ENCODE measurements at regions not wholly inside any gene's neighbourhood (a gene's known extent, or its start where the extent isn't known, plus 50 kb on each side); places are given as distances from the start of the nearest gene placed in this dataset.

DNA sequence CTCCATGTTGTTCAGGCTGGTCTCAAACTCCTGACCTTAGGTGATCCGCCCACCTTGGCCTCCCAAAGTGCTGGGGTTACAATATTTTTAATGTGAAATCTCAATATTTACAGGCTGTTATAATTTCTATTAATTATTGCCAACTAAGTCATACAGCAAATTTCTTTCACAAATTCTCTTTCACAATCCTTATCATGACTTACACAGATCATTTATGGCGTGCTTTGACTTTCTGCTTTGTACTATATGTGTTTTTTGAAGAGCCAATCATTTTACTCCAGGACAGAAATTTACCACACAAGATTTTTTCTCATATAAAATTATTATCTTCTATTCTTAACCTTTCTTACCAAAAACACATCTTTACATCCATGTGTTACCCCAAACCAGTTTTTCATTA, 1729.9 kb downstream of the NCAM2 start:
- no peak for TF ChIP-seq L3MBTL2 (conservative IDR thresholded peaks at IDR 0.05)
- no peak for TF ChIP-seq ELF4 (IDR thresholded peaks at IDR 0.05)
- no peak for TF ChIP-seq BHLHE40 (IDR thresholded peaks at IDR 0.05; ENCODE audit: borderline replicate concordance)
- no peak for TF ChIP-seq SUZ12 (IDR thresholded peaks at IDR 0.05)
- TF ChIP-seq NFRKB (IDR thresholded peaks at IDR 0.05) = no peak
- TF ChIP-seq SP1 (IDR thresholded peaks at IDR 0.05) = no peak
- no peak for TF ChIP-seq FOXA1 (IDR thresholded peaks at IDR 0.05)
- TF ChIP-seq ZNF384 (IDR thresholded peaks at IDR 0.05) = no peak
- TF ChIP-seq ARNT (IDR thresholded peaks at IDR 0.05) = no peak
- TF ChIP-seq LEF1 (IDR thresholded peaks at IDR 0.05; ENCODE audit: borderline replicate concordance) = no peak
- no peak for TF ChIP-seq HDGF (IDR thresholded peaks at IDR 0.05; ENCODE audit: borderline replicate concordance)
- TF ChIP-seq TARDBP (IDR thresholded peaks at IDR 0.05) = no peak
- TF ChIP-seq, protein P1, sequence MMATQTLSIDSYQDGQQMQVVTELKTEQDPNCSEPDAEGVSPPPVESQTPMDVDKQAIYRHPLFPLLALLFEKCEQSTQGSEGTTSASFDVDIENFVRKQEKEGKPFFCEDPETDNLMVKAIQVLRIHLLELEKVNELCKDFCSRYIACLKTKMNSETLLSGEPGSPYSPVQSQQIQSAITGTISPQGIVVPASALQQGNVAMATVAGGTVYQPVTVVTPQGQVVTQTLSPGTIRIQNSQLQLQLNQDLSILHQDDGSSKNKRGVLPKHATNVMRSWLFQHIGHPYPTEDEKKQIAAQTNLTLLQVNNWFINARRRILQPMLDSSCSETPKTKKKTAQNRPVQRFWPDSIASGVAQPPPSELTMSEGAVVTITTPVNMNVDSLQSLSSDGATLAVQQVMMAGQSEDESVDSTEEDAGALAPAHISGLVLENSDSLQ (IDR thresholded peaks at IDR 0.05) = no peak
- TF ChIP-seq FOXK2 (IDR thresholded peaks at IDR 0.05) = no peak
